H9 (cell line): ENCODE measurements at regions not wholly inside any gene's neighbourhood (a gene's known extent, or its start where the extent isn't known, plus 50 kb on each side); places are given as distances from the start of the nearest gene placed in this dataset.

Experiments used
- DNase-seq: peaks from one replicate; pipeline ENCODE4 v3.0.0-alpha.2; 2017
- H2AFZ ChIP-seq: one replicate; pipeline ENCODE4 v1.6.1; 2013; ENCODE audit warnings: mild to moderate bottlenecking, low read length, control low read depth, moderate library complexity
- H2AK5ac ChIP-seq: 2 replicates; pipeline ENCODE4 v1.6.1; 2013; ENCODE audit warnings: low read length, control low read depth, mixed read lengths; ENCODE audit not compliant: insufficient read length
- H2BK120ac ChIP-seq: one replicate; pipeline ENCODE4 v1.6.1; 2013; ENCODE audit warnings: low read depth, mild to moderate bottlenecking, low read length, control low read depth, inconsistent platforms; ENCODE audit not compliant: poor library complexity, severe bottlenecking
- H2BK12ac ChIP-seq: 2 replicates; pipeline ENCODE4 v1.6.1; 2013; ENCODE audit warnings: low read length, control low read depth, mixed read lengths, low read depth; ENCODE audit not compliant: insufficient read length
- H2BK15ac ChIP-seq: 2 replicates; pipeline ENCODE4 v1.6.1; 2013; ENCODE audit warnings: low read depth, low read length, control low read depth
- H2BK20ac ChIP-seq: one replicate; pipeline ENCODE4 v1.6.1; 2013; ENCODE audit warnings: low read depth, mild to moderate bottlenecking, low read length, control low read depth, inconsistent platforms; ENCODE audit not compliant: poor library complexity, severe bottlenecking
- H2BK5ac ChIP-seq: 2 replicates; pipeline ENCODE4 v1.6.1; 2013; ENCODE audit warnings: low read length, control low read depth, mixed read lengths; ENCODE audit not compliant: insufficient read length
- H3K14ac ChIP-seq: 2 replicates; pipeline ENCODE4 v1.6.1; 2013; ENCODE audit warnings: low read length, control low read depth; ENCODE audit not compliant: insufficient read depth
- H3K18ac ChIP-seq: 2 replicates; pipeline ENCODE4 v1.6.1; 2013; ENCODE audit warnings: low read depth, mild to moderate bottlenecking, mixed read lengths, low read length, control low read depth; ENCODE audit not compliant: insufficient read length
- H3K23ac ChIP-seq: 2 replicates; pipeline ENCODE4 v1.6.1; 2013; ENCODE audit warnings: low read length, control low read depth, mixed read lengths, low read depth; ENCODE audit not compliant: insufficient read length
- H3K23me2 ChIP-seq: 2 replicates; pipeline ENCODE4 v1.6.1; 2013; ENCODE audit warnings: low read depth, mild to moderate bottlenecking, mixed read lengths, low read length, control low read depth; ENCODE audit not compliant: insufficient read length, poor library complexity, severe bottlenecking
- H3K27ac ChIP-seq: 2 replicates; pipeline ENCODE4 v1.5.1; 2013; ENCODE audit warnings: low read length, control low read depth, mixed read lengths, low read depth; ENCODE audit not compliant: insufficient read length
- H3K27me3 ChIP-seq: 2 replicates; pipeline ENCODE4 v1.6.1; 2013; ENCODE audit warnings: low read length, control low read depth, inconsistent platforms; ENCODE audit not compliant: insufficient read depth
- H3K4ac ChIP-seq: 2 replicates; pipeline ENCODE4 v1.6.1; 2013; ENCODE audit warnings: low read depth, mild to moderate bottlenecking, control low read depth, inconsistent platforms, low read length, moderate library complexity
- H3K4me1 ChIP-seq: 2 replicates; pipeline ENCODE4 v1.6.1; 2013; ENCODE audit warnings: low read length, control low read depth, inconsistent platforms; ENCODE audit not compliant: insufficient read depth
- H3K4me2 ChIP-seq: 2 replicates; pipeline ENCODE4 v1.6.1; 2013; ENCODE audit warnings: low read length, control low read depth, mixed read lengths; ENCODE audit not compliant: insufficient read length, insufficient read depth
- H3K56ac ChIP-seq: 2 replicates; pipeline ENCODE4 v1.6.1; 2013; ENCODE audit warnings: low read depth, mild to moderate bottlenecking, mixed read lengths, low read length, control low read depth; ENCODE audit not compliant: insufficient read length
- H3K79me1 ChIP-seq: 2 replicates; pipeline ENCODE4 v1.6.1; 2013; ENCODE audit warnings: low read depth, mild to moderate bottlenecking, moderate library complexity, low read length, control low read depth, inconsistent platforms; ENCODE audit not compliant: insufficient read depth, poor library complexity, severe bottlenecking
- H3K79me2 ChIP-seq: 2 replicates; pipeline ENCODE4 v1.6.1; 2013; ENCODE audit warnings: low read length, control low read depth, inconsistent platforms; ENCODE audit not compliant: insufficient read depth
- H3K9ac ChIP-seq: 2 replicates; pipeline ENCODE4 v1.6.1; 2013; ENCODE audit warnings: low read length, control low read depth, mixed read lengths; ENCODE audit not compliant: insufficient read length; ENCODE audit errors: extremely low read depth
- H3K9me3 ChIP-seq: one replicate; pipeline ENCODE4 v1.6.1; 2013; ENCODE audit warnings: low read depth, low read length, inconsistent platforms; ENCODE audit not compliant: control insufficient read depth
- H3T11ph ChIP-seq: one replicate; pipeline ENCODE4 v1.6.1; 2013; ENCODE audit warnings: mild to moderate bottlenecking, low read length, control low read depth, inconsistent platforms
- H4K20me1 ChIP-seq: one replicate; pipeline ENCODE4 v1.6.1; 2013; ENCODE audit not compliant: control insufficient read depth, insufficient read length, insufficient read depth
- H4K5ac ChIP-seq: 2 replicates; pipeline ENCODE4 v1.6.1; 2013; ENCODE audit warnings: low read depth, mild to moderate bottlenecking, mixed read lengths, low read length, control low read depth; ENCODE audit not compliant: insufficient read length
- H4K8ac ChIP-seq: replicated peaks from 2 replicates; pipeline ENCODE4 v1.6.1; 2013; ENCODE audit warnings: low read length, control low read depth, mixed read lengths, low read depth; ENCODE audit not compliant: insufficient read length
- H4K91ac ChIP-seq: 2 replicates; pipeline ENCODE4 v1.6.1; 2013; ENCODE audit warnings: low read depth, mild to moderate bottlenecking, moderate library complexity, mixed read lengths, low read length, control low read depth; ENCODE audit not compliant: insufficient read length
- H3K27ac Mint-ChIP-seq, 3 experiments: 2 replicates in 2 of 3; 3 replicates in 1 of 3; pipeline ENCODE4 v1.8.0; 2020 to 2021; ENCODE audit warnings: mixed read lengths in 3 of 3, mild to moderate bottlenecking in 1 of 3, moderate library complexity in 1 of 3
- H3K27me3 Mint-ChIP-seq: 2 replicates; pipeline ENCODE4 v1.8.0; 2021; ENCODE audit warnings: low read depth, mild to moderate bottlenecking, moderate library complexity, mixed read lengths
- H3K36me3 Mint-ChIP-seq, 3 experiments: 2 replicates in 2 of 3; 3 replicates in 1 of 3; pipeline ENCODE4 v1.8.0; 2020 to 2021; ENCODE audit warnings: low read depth in 3 of 3, mixed read lengths in 3 of 3; ENCODE audit not compliant: insufficient read depth in 1 of 3
- H3K4me1 Mint-ChIP-seq, 2 experiments: 2 replicates each; pipeline ENCODE4 v1.8.0; 2020; ENCODE audit warnings: mixed read lengths in 2 of 2
- H3K4me3 Mint-ChIP-seq, 2 experiments: 2 replicates in 1 of 2; 3 replicates in 1 of 2; pipeline ENCODE4 v1.8.0; 2020 to 2021; ENCODE audit warnings: mild to moderate bottlenecking in 2 of 2, mixed read lengths in 2 of 2, moderate library complexity in 1 of 2
- H3K9me3 Mint-ChIP-seq, 2 experiments: 2 replicates in 1 of 2; 3 replicates in 1 of 2; pipeline ENCODE4 v1.8.0; 2020; ENCODE audit warnings: mild to moderate bottlenecking in 2 of 2, mixed read lengths in 2 of 2, moderate library complexity in 1 of 2
- WGBS: extraction: QIAGEN DNeasy Blood & Tissue Kit; methylation state at CpG from one replicate; pipeline ENCODE4 v1.1.7; 2013; ENCODE audit warnings: missing lambda C conversion rate, low lambda C conversion rate, mixed read lengths; ENCODE audit not compliant: insufficient read length; ENCODE audit errors: extremely low coverage; 5-methylcytosine and 5-hydroxymethylcytosine counted together
- TF ChIP-seq, protein P1 (sequence below): fragments of 200-600 bp; sonication (generic); conservative IDR thresholded peaks from 3 replicates; pipeline ENCODE4 v1.8.0; 2021; ENCODE audit warnings: antibody characterized with exemption, mild to moderate bottlenecking

DNA sequence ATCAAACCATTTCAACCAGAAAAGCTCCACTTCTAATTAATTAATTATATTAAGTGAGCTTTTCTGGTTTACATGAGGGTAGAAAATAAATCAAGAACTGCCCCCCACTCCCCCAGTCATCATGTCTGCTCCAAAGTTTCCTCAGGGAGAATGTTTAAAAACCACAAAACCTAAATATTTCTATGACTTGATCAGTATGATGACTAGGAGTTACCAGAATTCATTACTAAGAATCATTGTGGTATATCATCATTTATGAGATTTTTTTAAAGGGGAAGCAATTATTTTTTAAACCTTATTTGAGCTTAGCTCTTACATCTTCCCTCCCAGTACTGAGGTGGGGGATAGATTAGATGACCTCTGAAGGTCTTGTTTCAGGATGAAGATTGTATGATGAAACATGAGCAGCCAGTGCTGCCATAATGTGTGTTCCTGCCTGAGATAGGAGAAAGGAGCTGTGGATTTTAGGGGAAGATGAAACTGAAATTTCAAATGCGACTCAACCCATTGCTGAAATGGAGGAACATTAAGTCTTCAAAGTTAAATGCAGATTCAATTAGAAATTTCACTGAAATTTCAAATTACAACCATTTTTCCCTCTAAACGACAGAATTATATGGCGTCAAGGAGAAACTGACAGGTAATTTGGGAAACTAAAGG lies 401.3 kb upstream of the CADM1 start:
- WGBS, result no CpG with 5 or more reads among the region's 3 CpGs
- no peak overlapping the region for H4K5ac ChIP-seq
- no peaks in the 10 kb centered on the region for H3K79me2 ChIP-seq
- no peak overlapping the region for H2BK12ac ChIP-seq
- H2BK20ac ChIP-seq, result no peak overlapping the region
- H4K20me1 ChIP-seq, result no peaks in the 10 kb centered on the region
- H3K9me3 ChIP-seq, result no peaks in the 10 kb centered on the region
- no peak overlapping the region for H2AFZ ChIP-seq
- Mint-ChIP-seq H3K9me3 (peaks cover 3 to 5% of the 10 kb centered on the region in 2 experiments; a peak in 4 of 5 replicates), H3K27me3 (peaks cover 2% of the 10 kb centered on the region; the same call in 1 of the 2 replicates), H3K4me1 (peaks cover 28 to 29% of the 10 kb centered on the region in 2 experiments), H3K36me3 (peaks cover 0 to 4% (median 2%) of the 10 kb centered on the region in 3 experiments; a peak in 3 of 7 replicates), H3K27ac (no peak overlapping the region), H3K4me3 (no peak overlapping the region)
- H3K4ac ChIP-seq, result no peak overlapping the region
- H3K27me3 ChIP-seq, result no peaks in the 10 kb centered on the region
- peaks cover 7% of the 10 kb centered on the region; the same call in 1 of the 2 replicates for H3K4me1 ChIP-seq
- H3K23ac ChIP-seq, result no peak overlapping the region
- no peak overlapping the region for H3K27ac ChIP-seq
- DNase-seq, result no peak
- TF ChIP-seq, protein P1, sequence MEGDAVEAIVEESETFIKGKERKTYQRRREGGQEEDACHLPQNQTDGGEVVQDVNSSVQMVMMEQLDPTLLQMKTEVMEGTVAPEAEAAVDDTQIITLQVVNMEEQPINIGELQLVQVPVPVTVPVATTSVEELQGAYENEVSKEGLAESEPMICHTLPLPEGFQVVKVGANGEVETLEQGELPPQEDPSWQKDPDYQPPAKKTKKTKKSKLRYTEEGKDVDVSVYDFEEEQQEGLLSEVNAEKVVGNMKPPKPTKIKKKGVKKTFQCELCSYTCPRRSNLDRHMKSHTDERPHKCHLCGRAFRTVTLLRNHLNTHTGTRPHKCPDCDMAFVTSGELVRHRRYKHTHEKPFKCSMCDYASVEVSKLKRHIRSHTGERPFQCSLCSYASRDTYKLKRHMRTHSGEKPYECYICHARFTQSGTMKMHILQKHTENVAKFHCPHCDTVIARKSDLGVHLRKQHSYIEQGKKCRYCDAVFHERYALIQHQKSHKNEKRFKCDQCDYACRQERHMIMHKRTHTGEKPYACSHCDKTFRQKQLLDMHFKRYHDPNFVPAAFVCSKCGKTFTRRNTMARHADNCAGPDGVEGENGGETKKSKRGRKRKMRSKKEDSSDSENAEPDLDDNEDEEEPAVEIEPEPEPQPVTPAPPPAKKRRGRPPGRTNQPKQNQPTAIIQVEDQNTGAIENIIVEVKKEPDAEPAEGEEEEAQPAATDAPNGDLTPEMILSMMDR, result no peak
- no peaks in the 10 kb centered on the region for H3K79me1 ChIP-seq
- H3K23me2 ChIP-seq, result no peaks in the 10 kb centered on the region
- H2BK120ac ChIP-seq, result no peak overlapping the region
- no peak overlapping the region for H3K18ac ChIP-seq
- H4K91ac ChIP-seq, result no peak overlapping the region
- no peak overlapping the region for H3K56ac ChIP-seq
- H2BK5ac ChIP-seq, result no peak overlapping the region
- no peak overlapping the region for H3K4me2 ChIP-seq
- H2BK15ac ChIP-seq, result no peak overlapping the region
- no peak overlapping the region for H2AK5ac ChIP-seq
- H4K8ac ChIP-seq, result no peak overlapping the region
- no peak overlapping the region for H3K14ac ChIP-seq
- no peak overlapping the region for H3K9ac ChIP-seq
- H3T11ph ChIP-seq, result no peak overlapping the region
